DOHH2 (cell line): ENCODE measurements at regions not wholly inside any gene's neighbourhood (a gene's known extent, or its start where the extent isn't known, plus 50 kb on each side); places are given as distances from the start of the nearest gene placed in this dataset.

ENCODE experiments used
- EZH2phosphoT487 ChIP-seq: fragments of 200-600 bp; sonication (generic); IDR thresholded peaks from 2 replicates; pipeline ENCODE4 v1.6.1; 2017; ENCODE audit warnings: borderline replicate concordance, mild to moderate bottlenecking, antibody characterized with exemption, low read length, moderate library complexity, mixed read lengths
- TF ChIP-seq, protein P1 (sequence below): fragments of 200-600 bp; sonication (generic); IDR thresholded peaks from one replicate; pipeline ENCODE4 v1.5.1; 2014; ENCODE audit warnings: antibody characterized with exemption, mild to moderate bottlenecking, low read depth, low read length; ENCODE audit not compliant: poor library complexity, severe bottlenecking

DNA sequence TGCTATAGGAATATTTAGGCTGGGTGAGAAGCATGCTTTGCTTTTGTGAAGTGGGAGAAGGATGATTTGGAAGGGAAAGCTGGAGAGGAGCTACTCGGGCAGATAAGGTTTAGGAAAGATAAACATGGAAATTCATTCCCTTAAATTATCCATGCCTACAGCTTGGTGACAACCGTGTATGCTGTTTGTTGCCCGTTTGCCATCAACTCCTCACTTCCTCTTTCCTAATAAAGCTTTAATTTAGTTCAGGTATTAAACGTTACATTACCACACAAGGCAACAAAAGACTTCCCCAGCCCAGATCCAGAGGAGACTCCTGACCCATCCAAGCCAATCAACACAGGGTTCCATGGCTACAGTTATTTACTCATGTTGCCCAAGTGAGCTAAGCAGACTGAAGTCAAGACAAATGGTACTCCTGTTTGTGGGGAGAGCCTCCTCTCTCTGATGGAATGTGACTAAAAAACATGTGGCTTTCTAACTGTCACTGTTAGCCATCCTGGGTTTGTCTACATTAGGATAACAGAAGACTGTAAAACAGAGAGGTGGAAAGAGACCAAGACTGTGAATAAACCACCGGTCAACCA, 101.7 kb upstream of the GRAMD1B start:
- TF ChIP-seq, protein P1, sequence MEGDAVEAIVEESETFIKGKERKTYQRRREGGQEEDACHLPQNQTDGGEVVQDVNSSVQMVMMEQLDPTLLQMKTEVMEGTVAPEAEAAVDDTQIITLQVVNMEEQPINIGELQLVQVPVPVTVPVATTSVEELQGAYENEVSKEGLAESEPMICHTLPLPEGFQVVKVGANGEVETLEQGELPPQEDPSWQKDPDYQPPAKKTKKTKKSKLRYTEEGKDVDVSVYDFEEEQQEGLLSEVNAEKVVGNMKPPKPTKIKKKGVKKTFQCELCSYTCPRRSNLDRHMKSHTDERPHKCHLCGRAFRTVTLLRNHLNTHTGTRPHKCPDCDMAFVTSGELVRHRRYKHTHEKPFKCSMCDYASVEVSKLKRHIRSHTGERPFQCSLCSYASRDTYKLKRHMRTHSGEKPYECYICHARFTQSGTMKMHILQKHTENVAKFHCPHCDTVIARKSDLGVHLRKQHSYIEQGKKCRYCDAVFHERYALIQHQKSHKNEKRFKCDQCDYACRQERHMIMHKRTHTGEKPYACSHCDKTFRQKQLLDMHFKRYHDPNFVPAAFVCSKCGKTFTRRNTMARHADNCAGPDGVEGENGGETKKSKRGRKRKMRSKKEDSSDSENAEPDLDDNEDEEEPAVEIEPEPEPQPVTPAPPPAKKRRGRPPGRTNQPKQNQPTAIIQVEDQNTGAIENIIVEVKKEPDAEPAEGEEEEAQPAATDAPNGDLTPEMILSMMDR, result no peak
- TF ChIP-seq EZH2phosphoT487, result no peak
